Right lobe of liver (tissue), 4 donors: ENCODE measurements at regions not wholly inside any gene's neighbourhood (a gene's known extent, or its start where the extent isn't known, plus 50 kb on each side); places are given as distances from the start of the nearest gene placed in this dataset.

Source experiments
- POLR2A ChIP-seq: fragments of 450-650 bp; IDR thresholded peaks from one replicate; pipeline ENCODE4 v1.6.1; 2017; ENCODE audit warnings: antibody characterized with exemption, mild to moderate bottlenecking
- TF ChIP-seq, protein P1 (sequence below), 4 donors: fragments of 200-600 bp in 3 of 4; fragments of 450-650 bp in 1 of 4; IDR thresholded peaks; one replicate each; pipeline versions ENCODE4 v1.5.1 to v1.8.0; 2016 to 2022; ENCODE audit warnings: antibody characterized with exemption in 4 of 4, mild to moderate bottlenecking in 2 of 4
- donor health status: DM: no; HTN: no; CAD: no.
- donor health status: DM: no; HTN: no; CAD: no.
- donor health status: DM: no; HTN: yes; CAD: no.

DNA sequence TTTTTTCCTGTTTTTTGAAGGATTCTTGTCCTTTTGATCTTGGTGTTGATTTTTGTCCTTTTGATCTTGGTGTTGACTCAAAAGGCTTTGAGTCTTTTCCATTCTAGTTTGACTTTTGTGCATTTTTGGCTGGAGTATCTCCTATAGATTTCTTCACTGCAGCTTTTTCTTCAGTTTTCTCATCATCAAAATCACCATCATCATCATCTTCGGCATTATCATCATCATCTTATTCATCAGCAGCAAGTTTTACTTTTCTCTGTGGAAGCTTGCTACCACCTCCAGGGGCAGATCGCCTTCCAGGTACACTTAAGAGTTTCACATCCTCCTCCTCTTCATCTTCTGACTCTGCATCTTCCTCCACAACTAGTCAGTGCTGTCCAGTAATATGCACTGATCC, 56.5 kb upstream of the MCHR2 start:
- TF ChIP-seq, protein P1, sequence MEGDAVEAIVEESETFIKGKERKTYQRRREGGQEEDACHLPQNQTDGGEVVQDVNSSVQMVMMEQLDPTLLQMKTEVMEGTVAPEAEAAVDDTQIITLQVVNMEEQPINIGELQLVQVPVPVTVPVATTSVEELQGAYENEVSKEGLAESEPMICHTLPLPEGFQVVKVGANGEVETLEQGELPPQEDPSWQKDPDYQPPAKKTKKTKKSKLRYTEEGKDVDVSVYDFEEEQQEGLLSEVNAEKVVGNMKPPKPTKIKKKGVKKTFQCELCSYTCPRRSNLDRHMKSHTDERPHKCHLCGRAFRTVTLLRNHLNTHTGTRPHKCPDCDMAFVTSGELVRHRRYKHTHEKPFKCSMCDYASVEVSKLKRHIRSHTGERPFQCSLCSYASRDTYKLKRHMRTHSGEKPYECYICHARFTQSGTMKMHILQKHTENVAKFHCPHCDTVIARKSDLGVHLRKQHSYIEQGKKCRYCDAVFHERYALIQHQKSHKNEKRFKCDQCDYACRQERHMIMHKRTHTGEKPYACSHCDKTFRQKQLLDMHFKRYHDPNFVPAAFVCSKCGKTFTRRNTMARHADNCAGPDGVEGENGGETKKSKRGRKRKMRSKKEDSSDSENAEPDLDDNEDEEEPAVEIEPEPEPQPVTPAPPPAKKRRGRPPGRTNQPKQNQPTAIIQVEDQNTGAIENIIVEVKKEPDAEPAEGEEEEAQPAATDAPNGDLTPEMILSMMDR (IDR thresholded peaks at IDR 0.05): no peak
- TF ChIP-seq POLR2A: no peak
